ENCODE measurements at regions not wholly inside any gene's neighbourhood (a gene's known extent, or its start where the extent isn't known, plus 50 kb on each side); places are given as distances from the start of the nearest gene placed in this dataset.

GRCh38 chr18:2409906-2410305, 161.4 kb downstream of the METTL4 start:
- no peak for DNase-seq

- DNase-seq, result no peak
Measured at GRCh38 chr18:2410688-2411087, 160.6 kb downstream of the METTL4 start.

DNA sequence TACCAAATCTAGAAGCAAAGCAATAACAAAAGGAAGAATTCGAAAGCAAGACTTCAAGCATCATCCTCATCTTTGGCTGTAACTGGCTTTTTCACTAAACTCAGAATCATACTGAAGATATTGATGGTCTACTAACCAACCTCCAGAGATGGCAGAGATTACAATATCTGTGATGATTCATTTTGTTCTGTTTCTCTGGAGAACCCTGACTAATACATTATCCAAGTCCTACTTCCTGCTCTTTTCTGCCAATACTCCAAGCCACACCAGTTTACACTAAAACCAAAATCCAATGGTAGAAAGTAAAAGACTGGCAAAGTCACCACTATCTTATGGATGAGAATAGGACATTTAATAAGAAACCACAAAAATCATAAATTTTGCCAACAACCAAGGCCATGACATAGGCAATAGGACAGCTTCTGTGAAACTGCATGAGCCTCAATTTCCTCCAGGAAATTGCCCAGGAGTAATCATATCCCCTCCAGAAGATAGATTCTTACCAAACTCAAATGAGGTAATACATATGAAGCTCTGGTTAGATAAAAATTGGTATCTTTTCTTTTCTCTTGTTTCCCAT, 159.8 kb downstream of the METTL4 start:
- DNase-seq, result no peak

- DNase-seq, result no peak
Measured at GRCh38 chr18:2412281-2412680, 159.0 kb downstream of the METTL4 start.

DNA sequence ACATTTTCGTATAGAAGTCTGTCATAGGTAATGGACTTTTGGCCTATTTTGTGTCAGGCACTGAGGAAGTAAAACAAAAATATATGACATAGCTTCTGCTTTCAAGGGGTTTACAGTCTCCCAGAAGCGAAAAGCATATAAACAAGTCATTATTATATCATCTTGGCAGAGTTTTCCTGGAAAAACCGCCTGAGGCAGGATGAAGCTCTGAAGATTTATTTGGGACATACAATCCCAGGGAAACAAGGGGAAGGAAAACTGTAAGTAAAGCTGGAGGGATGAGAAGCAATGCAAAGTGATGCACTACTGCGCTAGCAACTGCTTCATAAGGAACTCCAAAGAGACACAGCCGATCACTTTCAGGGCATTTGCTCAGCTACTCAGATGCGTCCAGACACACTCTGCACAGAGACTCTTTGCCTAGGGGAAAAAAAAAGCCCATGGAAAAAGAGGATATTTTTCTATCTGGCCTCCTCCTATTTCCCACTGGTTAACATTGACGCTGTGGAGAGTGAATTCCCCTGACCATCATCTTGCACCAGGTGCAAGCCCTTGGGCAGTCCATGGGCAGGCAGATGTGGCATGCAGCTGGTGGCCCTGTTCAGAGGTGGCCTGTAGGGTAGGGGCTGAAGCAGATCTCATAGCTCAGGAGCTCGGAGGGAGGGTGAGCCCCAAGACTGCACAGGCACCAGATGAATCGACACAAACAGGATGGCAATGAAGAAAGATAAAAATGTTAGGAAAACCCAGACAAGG, 158.1 kb downstream of the METTL4 start:
- no peak for DNase-seq

GRCh38 chr18:2414235-2414634, 157.1 kb downstream of the METTL4 start:
- DNase-seq, result no peak

DNA sequence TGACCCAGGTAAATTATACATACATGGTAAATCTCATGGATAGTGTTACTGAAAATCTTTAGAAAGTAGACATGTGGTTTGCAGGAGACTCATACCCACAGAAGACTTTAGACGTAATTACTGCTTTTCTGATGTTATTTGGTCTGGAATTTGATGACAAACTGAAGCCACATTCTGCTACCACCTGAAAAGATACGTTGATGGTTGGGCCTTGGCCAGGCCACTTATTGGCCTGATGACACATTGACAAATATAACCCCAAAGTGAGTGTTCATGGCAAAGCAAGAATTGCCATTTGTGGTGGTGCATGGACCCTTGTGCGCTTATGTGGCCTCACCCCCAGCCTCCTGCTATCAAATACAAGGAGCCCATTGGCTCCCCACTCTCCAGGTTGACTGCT, 155.6 kb downstream of the METTL4 start:
- DNase-seq, result no peak

DNA sequence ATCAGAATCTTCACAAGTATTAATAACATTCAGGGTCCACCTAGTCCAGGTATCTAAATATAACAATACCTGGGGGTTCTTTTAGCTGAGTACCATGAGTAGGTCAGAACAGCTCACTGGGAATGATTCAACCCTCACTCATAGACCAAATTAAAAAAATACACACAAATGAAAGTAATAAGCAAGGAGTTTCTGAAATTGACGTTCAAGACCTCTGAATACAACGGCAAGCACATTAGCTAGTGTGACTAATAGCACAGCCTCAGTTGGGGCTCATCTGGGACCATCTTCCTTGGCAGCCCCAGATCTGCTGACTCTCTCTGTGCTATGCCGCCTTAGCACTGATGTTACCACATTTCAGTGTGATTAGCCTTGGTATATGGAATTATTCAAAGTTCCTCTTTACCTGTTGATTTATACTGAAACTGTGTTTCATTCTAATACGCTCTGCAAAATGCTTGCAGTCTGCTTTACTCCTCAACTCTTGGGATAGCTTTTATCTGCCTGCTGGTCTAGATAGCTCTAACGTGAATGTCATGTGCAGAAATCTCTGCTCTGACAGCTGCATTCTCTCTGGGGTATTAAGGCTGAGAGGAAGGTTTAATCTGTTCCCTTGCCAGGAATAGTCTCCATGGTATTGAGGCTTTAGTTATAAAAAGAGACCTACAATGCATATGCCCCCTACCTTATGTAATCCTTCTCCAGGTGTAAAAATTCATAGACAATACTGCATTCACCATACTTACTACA, 153.3 kb downstream of the METTL4 start:
- no peak for DNase-seq

DNA sequence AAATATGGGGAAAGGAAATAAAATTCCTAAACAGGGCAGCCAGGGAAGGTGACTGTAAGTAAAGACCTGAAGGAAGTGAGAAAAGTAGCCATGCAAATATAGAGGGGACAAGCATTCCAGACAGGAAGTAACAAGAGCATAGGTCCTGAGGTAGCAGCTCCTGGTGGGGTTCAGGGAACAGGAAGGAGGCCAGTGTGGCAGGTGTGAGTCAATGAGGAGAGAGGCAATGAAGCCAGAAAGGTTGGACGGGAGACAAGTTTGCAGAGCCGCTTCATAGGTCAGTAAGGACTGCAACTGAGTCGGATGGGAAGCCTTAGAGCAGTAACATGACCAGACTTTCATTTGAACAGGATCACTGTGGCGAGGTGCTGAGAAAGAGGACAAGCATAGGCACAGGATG, 150.9 kb downstream of the METTL4 start:
- DNase-seq, result no peak

DNA sequence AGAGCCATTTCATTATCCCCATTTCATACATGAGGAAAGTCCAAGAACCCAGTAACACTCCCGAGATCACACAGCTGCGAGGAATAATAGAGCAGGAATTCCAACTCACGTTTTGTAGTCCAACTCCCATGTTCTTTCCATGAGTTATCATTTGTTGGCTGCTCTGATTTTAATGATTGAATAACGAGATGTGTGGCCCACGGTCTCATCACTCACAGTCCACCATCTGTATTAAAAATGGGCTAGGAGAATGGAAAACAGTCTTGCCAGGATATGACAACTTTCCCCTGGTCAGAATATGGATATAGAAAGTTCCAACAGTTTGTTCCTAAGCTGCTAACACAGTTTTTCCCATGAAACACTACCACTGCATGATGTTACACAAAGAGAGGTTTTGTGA, 147.5 kb downstream of the METTL4 start:
- DNase-seq, result no peak

- no peak for DNase-seq
Measured at GRCh38 chr18:2424420-2424819, 146.9 kb downstream of the METTL4 start.

DNA sequence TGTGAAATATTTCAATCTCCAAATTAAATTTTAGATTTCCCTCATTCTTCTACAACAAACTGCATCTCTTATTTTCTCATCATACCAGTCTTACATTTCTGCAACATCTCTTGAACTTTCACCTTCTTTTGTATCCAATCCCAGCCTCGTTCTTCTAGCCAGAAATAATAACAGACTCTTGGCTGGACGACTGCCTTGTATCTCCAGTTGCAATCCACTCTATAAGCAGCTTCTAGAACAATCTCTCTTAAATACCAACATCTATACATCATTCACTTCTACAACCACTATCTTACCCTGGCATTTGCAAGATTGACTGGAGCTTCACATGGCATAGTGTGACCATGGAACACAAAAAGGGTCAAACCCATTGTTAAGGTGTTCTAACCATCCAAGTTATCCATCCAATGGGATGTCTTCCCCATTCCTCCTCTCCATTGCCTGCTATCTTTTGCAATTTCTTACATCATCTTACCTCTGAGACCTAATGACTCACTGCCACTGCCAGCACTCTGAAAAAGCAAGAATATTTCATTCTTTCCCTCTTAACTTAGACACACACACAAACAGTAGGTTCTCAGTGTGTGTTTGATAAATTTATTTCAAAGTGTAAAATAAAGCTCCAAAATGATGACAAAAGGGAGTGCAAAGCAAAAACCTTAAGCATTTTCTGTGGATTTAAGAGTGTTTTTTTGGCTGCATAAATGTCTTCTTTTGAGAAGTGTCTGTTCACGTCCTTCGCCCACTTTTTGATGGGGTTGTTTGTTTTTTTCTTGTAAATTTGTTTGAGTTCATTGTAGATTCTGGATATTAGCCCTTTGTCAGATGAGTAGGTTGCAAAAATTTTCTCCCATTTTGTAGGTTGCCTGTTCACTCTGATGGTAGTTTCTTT, 145.6 kb downstream of the METTL4 start:
- DNase-seq, result no peak

GRCh38 chr18:2430191-2430590, 141.1 kb downstream of the METTL4 start:
- DNase-seq, result no peak

DNA sequence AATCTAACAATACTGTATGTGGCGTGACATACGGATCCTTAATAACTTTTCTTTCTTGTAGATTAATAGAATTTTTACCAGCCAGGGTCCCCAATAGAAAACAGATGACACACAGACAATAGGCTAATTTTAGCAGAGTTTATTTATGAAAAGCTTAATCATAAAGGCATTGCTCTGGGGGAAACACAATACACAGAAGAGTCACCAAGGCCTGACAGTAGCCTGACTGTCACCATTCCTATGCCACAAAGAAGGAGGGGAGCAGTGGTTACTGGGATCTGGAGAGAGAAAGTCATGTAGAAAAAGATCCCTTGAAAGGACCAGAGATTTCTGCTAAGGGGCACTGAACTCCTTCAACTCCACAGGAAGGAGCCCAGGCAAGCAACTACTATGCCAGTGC, 139.5 kb downstream of the METTL4 start:
- DNase-seq, result no peak

- no peak for DNase-seq
Measured at GRCh38 chr18:2433366-2433765, 137.9 kb downstream of the METTL4 start.

GRCh38 chr18:2441544-2441943, 129.8 kb downstream of the METTL4 start:
- DNase-seq, result no peak

GRCh38 chr18:2442006-2442405, 129.3 kb downstream of the METTL4 start:
- no peak for DNase-seq

DNA sequence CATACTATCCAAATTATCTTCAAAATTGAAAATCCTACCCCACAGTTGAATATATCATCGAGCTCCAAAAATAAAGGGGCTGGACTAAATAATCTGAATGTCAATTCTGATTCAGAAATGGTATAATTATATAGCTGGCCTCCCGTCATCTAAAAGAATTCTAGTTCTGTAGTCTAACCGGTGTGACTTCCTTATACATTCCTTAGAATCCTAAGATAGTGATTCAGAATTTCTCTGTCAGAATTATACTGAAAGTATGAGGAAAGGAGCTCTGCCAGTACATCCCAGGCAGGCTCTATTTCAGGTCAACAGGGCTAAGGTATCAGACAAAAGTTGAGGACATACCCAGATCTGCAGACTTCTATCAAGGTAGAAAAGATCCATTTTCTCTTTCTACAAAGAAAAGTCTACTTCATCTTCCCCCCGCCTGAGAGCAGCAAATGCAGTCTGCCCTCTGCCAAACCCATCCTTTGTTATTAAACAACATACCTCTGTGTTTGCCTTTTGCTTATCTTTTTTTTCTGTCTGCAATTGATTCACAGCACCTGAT, 128.5 kb downstream of the METTL4 start:
- no peak for DNase-seq

DNA sequence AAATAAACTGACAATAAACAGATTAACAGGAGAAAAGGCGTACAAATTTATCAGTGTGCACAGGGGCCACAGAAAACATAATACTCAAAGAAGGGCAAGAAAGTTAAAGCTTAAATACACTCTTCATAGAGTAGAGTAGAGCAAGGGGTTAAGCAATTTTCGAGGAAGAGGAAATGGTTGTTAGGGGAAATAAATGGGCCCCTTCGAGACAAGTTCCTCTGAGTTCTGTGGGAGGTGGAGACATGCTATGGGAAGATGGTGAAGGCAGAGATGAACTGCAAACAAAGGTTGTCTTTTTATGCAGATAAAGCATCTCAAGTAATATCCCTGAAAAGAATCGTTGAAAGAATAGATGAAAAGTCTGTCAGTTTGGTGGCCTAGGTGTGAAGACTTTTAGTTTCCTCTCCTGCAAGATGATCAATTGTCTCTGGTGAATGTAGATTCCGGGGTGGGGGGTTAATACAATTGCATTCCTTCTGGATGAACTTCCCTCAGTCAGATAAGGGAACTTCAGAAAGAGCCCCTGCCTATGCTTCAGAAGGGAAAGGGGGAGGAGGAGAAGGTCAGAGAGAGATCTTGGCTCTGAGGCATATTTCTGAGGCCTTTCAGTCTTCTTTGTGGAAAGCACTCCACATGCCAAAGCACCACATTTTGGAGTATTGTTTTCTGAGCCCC, 127.0 kb downstream of the METTL4 start:
- DNase-seq, result no peak

DNA sequence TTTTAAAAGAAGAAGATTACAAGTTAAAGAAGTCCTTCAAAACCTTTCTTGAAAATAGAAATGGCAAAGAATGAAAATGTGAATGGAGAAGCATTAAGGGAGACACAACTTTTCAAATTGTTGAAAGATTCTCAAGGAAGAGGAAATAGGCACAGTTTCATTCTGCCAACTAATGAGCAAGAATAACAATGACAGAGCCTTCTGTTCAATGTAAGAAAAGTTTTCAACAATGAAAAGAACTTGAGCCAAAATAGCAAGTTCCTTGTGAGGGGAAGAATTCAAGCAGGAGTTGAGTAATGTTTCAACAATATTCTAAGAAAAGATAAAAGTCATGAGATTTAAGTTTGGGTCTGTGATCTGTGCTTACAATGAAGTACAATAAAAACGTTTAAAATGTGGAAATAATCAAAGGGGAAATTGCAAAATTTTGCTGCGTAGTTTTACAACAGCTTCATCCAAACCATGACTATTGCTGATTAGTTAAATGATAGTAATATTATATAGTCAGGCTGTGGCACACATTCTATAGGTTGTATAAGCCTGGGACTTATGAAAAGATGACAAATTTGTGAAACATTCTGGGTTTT, 122.6 kb downstream of the METTL4 start:
- no peak for DNase-seq

DNA sequence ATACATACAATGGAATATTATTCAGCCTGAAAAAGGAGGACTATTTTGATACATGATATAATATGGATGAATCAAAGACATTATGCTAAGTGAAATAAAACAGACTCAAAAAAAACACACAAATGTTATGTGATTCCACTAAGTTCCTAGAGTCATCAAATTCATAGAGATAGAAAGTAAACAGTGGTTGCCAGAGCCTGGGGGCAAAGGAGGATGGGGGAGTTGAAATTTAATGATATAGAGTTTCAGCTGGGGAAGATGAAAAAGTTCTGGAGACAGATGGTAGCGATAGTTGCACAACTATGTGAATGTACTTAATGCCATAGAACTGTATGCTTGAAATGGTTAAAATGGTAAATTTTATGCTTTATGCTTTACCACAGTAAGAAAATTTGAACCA, 119.7 kb downstream of the METTL4 start:
- no peak for DNase-seq

DNA sequence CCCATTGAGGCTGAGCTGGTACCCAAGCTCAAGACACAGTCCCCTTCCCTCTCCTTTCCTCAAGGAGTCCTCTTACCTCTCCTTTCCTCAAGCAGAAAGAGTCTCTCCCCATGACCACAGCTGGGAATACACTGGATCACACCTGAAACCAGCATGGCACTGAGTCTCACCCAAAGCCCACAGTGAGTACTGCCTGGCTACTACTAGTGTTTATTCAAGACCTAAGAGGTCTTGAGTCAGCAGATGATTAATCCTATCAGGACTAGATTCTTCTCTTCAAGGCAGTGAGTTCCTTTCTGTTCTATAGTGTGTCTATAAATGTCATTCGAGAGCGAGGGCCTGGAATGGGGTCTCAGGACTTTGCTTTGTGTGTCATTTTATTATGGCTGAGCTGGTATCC, 111.4 kb downstream of the METTL4 start:
- no peak for DNase-seq
